Erythroblast (primary cell): ENCODE measurements at regions not wholly inside any gene's neighbourhood (a gene's known extent, or its start where the extent isn't known, plus 50 kb on each side); places are given as distances from the start of the nearest gene placed in this dataset.

ENCODE experiments used
- DNase-seq, 2 experiments: peaks; one replicate each; lab custom pipeline; 2025; lab: John Stamatoyannopoulos, UW
- GATA1 ChIP-seq: IDR thresholded peaks from 2 replicates; pipeline ENCODE4 v1.6.1; 2011; ENCODE audit warnings: low read depth, mild to moderate bottlenecking, control low read depth, low read length, moderate library complexity
- POLR2A ChIP-seq: IDR thresholded peaks from 2 replicates; pipeline ENCODE4 v1.6.1; 2011; ENCODE audit warnings: mild to moderate bottlenecking, low read length

DNA sequence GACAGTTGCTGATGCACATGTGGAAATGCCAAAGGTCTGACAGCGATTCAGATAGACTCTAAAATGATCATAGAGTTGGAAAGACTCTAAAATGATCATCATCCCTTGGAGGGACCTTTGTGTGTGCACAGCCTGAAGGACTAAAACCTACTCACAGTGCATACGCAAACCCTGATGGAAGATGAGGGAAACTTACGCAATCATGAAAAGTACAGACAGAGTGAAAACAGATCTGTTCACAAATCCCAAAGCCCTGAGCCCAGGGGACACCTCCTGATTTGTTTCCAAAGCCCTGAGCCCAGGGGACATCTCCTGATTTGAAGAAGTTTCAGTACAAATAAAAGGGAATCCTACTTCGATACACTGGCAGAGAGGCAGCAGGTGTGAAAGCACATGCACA, 79.3 kb upstream of the PROX1 start:
- no peak for TF ChIP-seq GATA1
- no peak for TF ChIP-seq POLR2A
- no peak for DNase-seq

GRCh38 chr1:213914392-213914791, 73.4 kb upstream of the PROX1 start:
- TF ChIP-seq GATA1 (no peak), POLR2A (no peak)
- DNase-seq, result no peak

- no peak for DNase-seq
- TF ChIP-seq GATA1 (no peak), POLR2A (no peak)
These were observed 66.5 kb upstream of the PROX1 start for GRCh38 chr1:213921311-213921710.

GRCh38 chr1:213921712-213922111, 66.1 kb upstream of the PROX1 start:
- TF ChIP-seq GATA1, result no peak
- TF ChIP-seq POLR2A, result no peak
- no peak for DNase-seq

DNA sequence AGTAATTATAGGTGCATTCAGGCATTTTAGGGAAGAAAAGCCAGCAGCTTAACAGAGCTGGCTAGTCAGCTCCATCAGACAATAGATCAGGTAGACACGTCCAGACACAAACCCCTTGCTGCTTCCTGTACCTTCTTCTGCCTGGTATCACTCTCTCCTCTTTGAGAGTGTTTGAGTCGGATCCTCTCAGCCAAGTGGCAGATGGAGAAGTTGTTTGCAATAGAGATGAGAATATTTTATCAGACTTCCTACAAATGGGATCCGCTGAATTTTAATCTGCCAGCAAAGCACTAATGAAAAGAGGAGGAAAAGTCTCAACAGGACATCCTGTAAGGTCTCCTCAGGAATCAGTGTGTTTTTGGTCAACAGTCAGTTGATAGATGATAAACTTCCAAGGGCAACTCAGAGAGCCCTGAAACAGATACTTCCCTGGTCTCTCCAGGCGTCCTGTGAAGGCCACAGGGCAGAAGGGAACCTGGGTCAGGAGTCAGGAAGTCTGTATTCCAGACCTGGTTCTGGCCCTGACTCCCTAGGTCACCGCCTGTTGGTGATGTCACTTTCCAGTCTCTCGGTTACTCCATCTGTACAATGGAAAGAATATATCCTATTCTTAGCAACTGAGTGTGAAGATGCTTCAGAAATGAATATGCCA, 62.1 kb upstream of the PROX1 start:
- TF ChIP-seq GATA1 (no peak), POLR2A (no peak)

GRCh38 chr1:213927846-213928245, 59.9 kb upstream of the PROX1 start:
- DNase-seq, result no peak
- no peak for TF ChIP-seq GATA1

More for the DNA sequence above, 62.1 kb upstream of the PROX1 start:
- DNase-seq, result no peak

GRCh38 chr1:213929398-213929797, 58.4 kb upstream of the PROX1 start:
- TF ChIP-seq POLR2A (no peak), GATA1 (no peak)
- DNase-seq, result no peak

DNA sequence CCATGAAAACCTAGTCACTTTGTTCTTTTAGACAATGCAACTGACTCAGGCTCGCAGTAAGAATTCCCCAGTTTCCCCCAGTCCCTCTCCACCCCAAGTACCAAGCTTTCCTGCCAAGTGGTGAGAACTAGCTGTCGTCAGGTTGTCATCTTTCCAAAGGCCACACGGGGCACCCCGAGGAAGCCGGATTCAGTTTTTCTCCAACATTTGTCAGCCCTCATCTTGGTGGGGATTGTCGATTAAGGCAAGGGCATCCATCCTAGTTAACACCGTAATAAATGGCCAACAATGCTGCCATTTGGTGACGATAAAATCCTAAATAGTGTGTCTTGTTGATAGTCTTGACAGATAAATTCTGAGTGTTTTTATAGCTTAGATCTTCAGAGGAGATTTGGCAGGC, 55.9 kb upstream of the PROX1 start:
- TF ChIP-seq POLR2A (no peak), GATA1 (no peak)
- no peak for DNase-seq

DNA sequence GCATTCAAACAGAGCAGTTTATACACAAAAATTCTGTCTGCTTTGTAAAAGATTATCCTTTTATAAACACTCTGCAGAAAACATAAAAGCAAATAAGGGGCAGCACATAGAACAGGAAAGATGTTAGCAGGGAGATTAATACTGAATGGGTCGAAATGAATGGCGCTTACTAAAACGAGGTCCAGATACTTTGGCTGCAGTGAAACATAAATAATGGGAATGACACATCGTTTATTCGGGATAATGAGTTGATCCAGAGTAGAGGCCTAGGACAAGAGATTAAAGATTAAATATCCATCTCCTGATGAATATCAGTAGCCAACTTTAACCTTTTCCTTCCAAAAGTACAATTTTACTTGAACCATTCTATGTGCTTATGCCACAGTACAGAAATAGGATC, 54.4 kb upstream of the PROX1 start:
- no peak for DNase-seq
- no peak for TF ChIP-seq POLR2A
- no peak for TF ChIP-seq GATA1

DNA sequence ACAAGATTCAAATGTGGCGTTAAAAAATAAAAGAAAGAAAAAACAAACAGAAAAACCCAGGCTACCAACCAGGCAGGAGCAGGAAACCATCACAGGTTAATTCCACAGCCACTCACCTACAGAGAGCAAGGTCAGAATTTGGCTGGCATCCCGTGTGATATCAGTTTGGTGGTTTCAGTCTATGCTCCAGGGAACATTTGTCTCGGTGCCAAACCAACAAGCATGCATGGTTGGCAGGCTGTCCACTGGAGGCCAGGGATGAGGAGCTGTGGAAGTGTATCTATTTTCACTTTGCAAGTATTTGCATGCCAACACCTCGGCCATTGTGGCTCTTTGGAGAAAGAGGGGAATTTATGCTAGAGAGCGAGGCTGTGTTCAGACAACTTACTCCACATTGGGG, 53.1 kb upstream of the PROX1 start:
- no peak for TF ChIP-seq GATA1
- no peak for DNase-seq

GRCh38 chr1:213936571-213936970, 51.2 kb upstream of the PROX1 start:
- TF ChIP-seq GATA1 (no peak), POLR2A (no peak)
- no peak for DNase-seq
